Ishikawa (cell line): ENCODE measurements at regions not wholly inside any gene's neighbourhood (a gene's known extent, or its start where the extent isn't known, plus 50 kb on each side); places are given as distances from the start of the nearest gene placed in this dataset.

Source experiments
- CEBPB ChIP-seq: IDR thresholded peaks from 2 replicates; pipeline ENCODE4 v1.6.1; 2012
- CREB1 ChIP-seq: IDR thresholded peaks from 2 replicates; pipeline ENCODE4 v1.6.1; 2012; ENCODE audit warnings: low read depth
- EGR1 ChIP-seq: IDR thresholded peaks from 2 replicates; pipeline ENCODE4 v1.6.1; 2012
- EP300 ChIP-seq: IDR thresholded peaks from 2 replicates; pipeline ENCODE4 v1.6.1; 2012; ENCODE audit warnings: borderline replicate concordance
- FOXM1 ChIP-seq: IDR thresholded peaks from 2 replicates; pipeline ENCODE4 v1.6.1; 2012; ENCODE audit warnings: low read depth, borderline replicate concordance
- MAX ChIP-seq: IDR thresholded peaks from 2 replicates; pipeline ENCODE4 v1.6.1; 2012
- NFIC ChIP-seq: IDR thresholded peaks from 2 replicates; pipeline ENCODE4 v1.6.1; 2012
- RAD21 ChIP-seq: IDR thresholded peaks from 2 replicates; pipeline ENCODE4 v1.6.1; 2012; ENCODE audit warnings: low read depth
- REST ChIP-seq: IDR thresholded peaks from 2 replicates; pipeline ENCODE4 v1.6.1; 2012; ENCODE audit warnings: low read depth, mild to moderate bottlenecking
- TAF1 ChIP-seq: IDR thresholded peaks from 2 replicates; pipeline ENCODE4 v1.6.1; 2012; ENCODE audit warnings: low read depth, mild to moderate bottlenecking
- TCF12 ChIP-seq: IDR thresholded peaks from 2 replicates; pipeline ENCODE4 v1.6.1; 2012; ENCODE audit warnings: low read depth
- TEAD4 ChIP-seq: IDR thresholded peaks from 2 replicates; pipeline ENCODE4 v1.6.1; 2012
- USF1 ChIP-seq: IDR thresholded peaks from 2 replicates; pipeline ENCODE4 v1.6.1; 2012
- YY1 ChIP-seq: IDR thresholded peaks from 2 replicates; pipeline ENCODE4 v1.6.1; 2012; ENCODE audit warnings: low read depth
- ZBTB7A ChIP-seq: IDR thresholded peaks from 2 replicates; pipeline ENCODE4 v1.6.1; 2012; ENCODE audit warnings: low read depth

GRCh38 chr6:22980446-22980845 is 411.1 kb downstream of the HDGFL1 start:
- no peak for TF ChIP-seq CEBPB
- TF ChIP-seq TEAD4, result no peak
- no peak for TF ChIP-seq TCF12

GRCh38 chr6:23002044-23002619 is 432.8 kb downstream of the HDGFL1 start:
- no peak for TF ChIP-seq YY1
- no peak for TF ChIP-seq ZBTB7A
- TF ChIP-seq FOXM1, result no peak
- TF ChIP-seq EP300, result no peak
- TF ChIP-seq EGR1, result no peak
- TF ChIP-seq TCF12, result no peak
- no peak for TF ChIP-seq TEAD4

GRCh38 chr6:23003671-23004467 is 434.5 kb downstream of the HDGFL1 start:
- TF ChIP-seq RAD21, result no peak
- no peak for TF ChIP-seq TCF12
- TF ChIP-seq REST, result no peak
- TF ChIP-seq MAX, result no peak
- no peak for TF ChIP-seq EGR1
- TF ChIP-seq YY1, result no peak
- TF ChIP-seq CREB1, result no peak
- TF ChIP-seq EP300, result no peak
- no peak for TF ChIP-seq ZBTB7A

DNA sequence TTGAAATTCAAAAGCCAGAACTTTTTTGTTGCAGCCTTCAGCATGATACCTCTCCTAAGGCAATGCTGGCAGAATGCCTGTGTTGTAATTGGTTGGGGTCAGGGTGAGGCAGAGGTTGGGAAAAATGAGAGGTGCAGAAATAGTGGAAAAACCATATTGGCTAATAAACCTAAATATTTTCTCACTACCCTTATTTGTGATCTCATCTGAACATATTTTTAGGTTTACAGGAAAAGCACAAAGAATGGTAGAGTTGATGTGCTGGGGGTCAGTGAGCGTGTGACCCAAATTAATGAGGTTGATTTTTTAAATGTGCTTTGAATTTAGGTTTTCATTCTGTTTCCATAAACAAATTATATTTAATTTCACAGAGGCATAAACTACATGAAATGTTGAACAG is 437.3 kb downstream of the HDGFL1 start:
- TF ChIP-seq NFIC (no peak), EGR1 (no peak), CEBPB (no peak), YY1 (no peak), REST (no peak), TEAD4 (no peak), FOXM1 (no peak), RAD21 (no peak), ZBTB7A (no peak), CREB1 (no peak), TAF1 (no peak), USF1 (no peak)

DNA sequence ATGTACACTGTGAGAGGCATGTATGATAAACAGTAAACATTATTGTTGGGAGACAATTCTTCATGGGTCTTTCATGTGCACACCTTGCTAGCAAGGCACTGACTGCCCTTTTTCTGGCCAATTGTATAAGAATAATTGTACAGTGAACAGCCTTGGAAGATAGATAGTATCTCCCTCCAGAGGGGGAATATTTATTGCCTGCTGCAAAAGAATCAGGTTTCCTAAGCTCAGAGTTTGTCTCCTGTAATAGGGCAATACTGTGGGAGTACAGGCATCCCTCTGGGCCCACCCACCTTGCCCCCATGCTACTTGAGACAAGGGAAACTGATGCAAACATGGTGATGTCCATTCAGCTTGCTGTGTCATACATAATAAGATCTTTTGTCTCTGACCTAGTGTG is 442.2 kb downstream of the HDGFL1 start:
- TF ChIP-seq YY1 (no peak), EGR1 (no peak), USF1 (no peak), ZBTB7A (no peak)

GRCh38 chr6:23013776-23014175 is 444.4 kb downstream of the HDGFL1 start:
- TF ChIP-seq TCF12 (no peak), CREB1 (no peak), USF1 (no peak), REST (no peak), EP300 (no peak), EGR1 (no peak)
